ENCODE measurements at regions not wholly inside any gene's neighbourhood (a gene's known extent, or its start where the extent isn't known, plus 50 kb on each side); places are given as distances from the start of the nearest gene placed in this dataset.

DNA sequence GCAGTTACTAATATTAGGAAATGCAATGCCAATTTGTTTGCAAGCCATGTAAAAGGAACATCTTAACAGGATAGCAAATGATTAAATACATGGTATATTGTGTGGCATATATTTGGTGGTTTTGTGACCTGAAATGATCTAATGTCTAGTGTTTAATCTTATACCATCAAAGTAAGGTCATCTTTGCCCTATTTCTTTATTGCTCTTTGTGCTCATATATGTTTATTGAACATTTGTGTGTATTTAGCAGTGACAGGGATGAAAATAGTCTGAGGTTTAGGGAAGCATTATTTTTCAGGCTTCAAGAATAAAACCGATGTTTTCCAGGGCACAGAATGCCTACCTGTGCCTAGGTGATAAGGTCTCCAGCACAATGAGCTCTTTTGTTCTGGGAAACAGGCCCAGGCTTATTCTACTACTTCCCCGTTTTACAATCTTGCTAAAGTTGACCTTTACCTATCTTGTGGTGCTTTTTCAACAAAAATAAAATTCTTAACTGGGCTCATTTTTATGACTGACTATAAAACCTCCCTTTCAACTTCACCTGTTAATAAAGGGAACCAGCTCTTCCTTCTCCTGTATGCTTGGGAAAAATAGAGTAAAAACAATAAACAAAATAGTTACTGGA lies 105.6 kb upstream of the ANKH start:
- DNase-seq (no peak), ATAC-seq (no peak)
- intact Hi-C loops (cut with DNase I; ENCODE audit: low total_unique reads) = no loop called here

DNA sequence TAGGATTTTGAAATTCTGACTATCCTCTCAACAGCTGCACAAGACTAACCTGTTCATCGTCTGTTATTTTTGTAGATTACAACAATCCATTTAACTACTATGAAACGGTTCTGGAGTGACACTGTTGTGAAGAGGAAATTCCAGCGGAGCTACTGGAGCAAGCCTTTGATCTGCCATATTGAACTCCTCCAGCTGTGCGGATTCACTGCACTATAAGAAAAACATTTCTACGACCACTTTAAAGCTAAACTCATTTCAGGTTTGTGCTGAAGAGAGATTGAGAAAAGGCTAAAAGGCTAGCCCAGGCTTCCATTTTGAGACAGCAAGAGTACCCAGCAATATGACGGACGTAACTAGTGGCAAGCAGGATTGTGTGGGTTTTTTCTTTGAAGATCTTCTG lies 104.9 kb upstream of the ANKH start:
- no peaks in the 10 kb centered on the region for H3K27me3 ChIP-seq
- in situ Hi-C loops (cut with MboI; ENCODE audit: low sequenced_read_pairs in 4 of 4) = no loop called here
- TF ChIP-seq, protein P1, sequence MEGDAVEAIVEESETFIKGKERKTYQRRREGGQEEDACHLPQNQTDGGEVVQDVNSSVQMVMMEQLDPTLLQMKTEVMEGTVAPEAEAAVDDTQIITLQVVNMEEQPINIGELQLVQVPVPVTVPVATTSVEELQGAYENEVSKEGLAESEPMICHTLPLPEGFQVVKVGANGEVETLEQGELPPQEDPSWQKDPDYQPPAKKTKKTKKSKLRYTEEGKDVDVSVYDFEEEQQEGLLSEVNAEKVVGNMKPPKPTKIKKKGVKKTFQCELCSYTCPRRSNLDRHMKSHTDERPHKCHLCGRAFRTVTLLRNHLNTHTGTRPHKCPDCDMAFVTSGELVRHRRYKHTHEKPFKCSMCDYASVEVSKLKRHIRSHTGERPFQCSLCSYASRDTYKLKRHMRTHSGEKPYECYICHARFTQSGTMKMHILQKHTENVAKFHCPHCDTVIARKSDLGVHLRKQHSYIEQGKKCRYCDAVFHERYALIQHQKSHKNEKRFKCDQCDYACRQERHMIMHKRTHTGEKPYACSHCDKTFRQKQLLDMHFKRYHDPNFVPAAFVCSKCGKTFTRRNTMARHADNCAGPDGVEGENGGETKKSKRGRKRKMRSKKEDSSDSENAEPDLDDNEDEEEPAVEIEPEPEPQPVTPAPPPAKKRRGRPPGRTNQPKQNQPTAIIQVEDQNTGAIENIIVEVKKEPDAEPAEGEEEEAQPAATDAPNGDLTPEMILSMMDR (IDR thresholded peaks at IDR 0.05 in 4 of 5, conservative IDR thresholded peaks at IDR 0.05 in 1 of 5) = no peak
- ATAC-seq = no peak
- intact Hi-C loops (cut with DNase I; ENCODE audit: low total_unique reads) = no loop called here
- no peaks in the 10 kb centered on the region for H3K4me1 ChIP-seq
- H3K36me3 ChIP-seq = no peaks in the 10 kb centered on the region
- H3K27ac ChIP-seq = no peak overlapping the region
- no peak overlapping the region for H3K4me3 ChIP-seq
- no peaks in the 10 kb centered on the region for H3K9me3 ChIP-seq
- no peak for DNase-seq

More for the DNA sequence above, 105.6 kb upstream of the ANKH start:
- Histone ChIP-seq H3K9me3 (no peaks in the 10 kb centered on the region), H3K36me3 (no peaks in the 10 kb centered on the region), H3K27me3 (no peaks in the 10 kb centered on the region), H3K4me3 (no peak overlapping the region), H3K27ac (no peak overlapping the region), H3K4me1 (no peaks in the 10 kb centered on the region)
- in situ Hi-C loops (cut with MboI; ENCODE audit: low sequenced_read_pairs in 4 of 4) = no loop called here
- TF ChIP-seq, protein P1 (IDR thresholded peaks at IDR 0.05 in 4 of 5, conservative IDR thresholded peaks at IDR 0.05 in 1 of 5) = no peak

DNA sequence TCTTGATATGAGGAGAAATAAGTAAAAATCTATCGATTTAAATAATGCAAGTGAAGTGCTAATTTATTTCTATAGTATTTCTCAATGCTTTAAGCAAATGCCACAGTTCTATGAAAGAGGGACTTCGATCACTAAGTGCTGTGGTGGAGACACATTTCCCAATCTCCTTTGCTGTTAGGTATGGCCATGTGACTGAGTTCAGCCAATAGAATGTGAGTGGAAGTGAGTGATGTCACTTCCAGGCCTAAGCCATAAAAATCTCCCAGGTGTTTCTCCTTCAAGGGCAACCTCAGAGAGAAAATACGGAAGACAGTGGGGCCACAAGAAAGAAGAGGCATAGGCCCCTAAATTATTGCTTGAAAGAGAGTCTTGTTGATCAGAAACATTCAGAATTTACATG lies 100.3 kb upstream of the ANKH start:
- Histone ChIP-seq H3K4me3 (no peak overlapping the region), H3K27me3 (no peaks in the 10 kb centered on the region), H3K36me3 (no peaks in the 10 kb centered on the region), H3K9me3 (no peaks in the 10 kb centered on the region), H3K27ac (no peak overlapping the region), H3K4me1 (no peaks in the 10 kb centered on the region)
- TF ChIP-seq, protein P1 (IDR thresholded peaks at IDR 0.05 in 4 of 5, conservative IDR thresholded peaks at IDR 0.05 in 1 of 5) = no peak
- TF ChIP-seq POLR2A (IDR thresholded peaks at IDR 0.05) = no peak
- ATAC-seq = no peak
- in situ Hi-C loops (cut with MboI; ENCODE audit: low sequenced_read_pairs in 4 of 4) = no loop called here
- intact Hi-C loops (cut with DNase I; ENCODE audit: low total_unique reads) = no loop called here
- DNase-seq = no peak

DNA sequence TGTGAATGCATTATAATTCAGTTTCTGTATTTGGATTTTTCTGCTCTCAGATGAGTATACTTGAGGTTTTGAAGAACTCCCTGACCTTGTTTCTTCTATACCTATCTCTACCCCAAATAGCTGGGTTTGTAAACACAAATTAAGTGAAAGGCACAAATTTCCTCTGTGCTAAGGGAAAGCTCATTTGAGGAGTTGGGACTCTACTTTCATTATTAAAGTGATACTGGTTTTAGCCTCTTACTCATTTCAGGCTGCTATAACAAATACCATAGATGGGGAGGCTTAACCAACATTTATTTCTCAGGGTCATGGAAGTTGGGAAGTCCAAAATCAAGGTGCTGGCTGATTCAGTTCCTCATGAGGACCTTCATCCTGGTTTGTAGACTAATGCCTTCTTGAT lies 97.2 kb upstream of the ANKH start:
- Histone ChIP-seq H3K27me3 (no peaks in the 10 kb centered on the region), H3K4me3 (no peak overlapping the region), H3K27ac (no peak overlapping the region), H3K4me1 (no peaks in the 10 kb centered on the region), H3K36me3 (no peaks in the 10 kb centered on the region), H3K9me3 (no peaks in the 10 kb centered on the region)
- TF ChIP-seq POLR2A (IDR thresholded peaks at IDR 0.05) = no peak
- TF ChIP-seq, protein P1 (IDR thresholded peaks at IDR 0.05 in 4 of 5, conservative IDR thresholded peaks at IDR 0.05 in 1 of 5) = no peak
- intact Hi-C loops (cut with DNase I; ENCODE audit: low total_unique reads) = no loop called here
- in situ Hi-C loops (cut with MboI; ENCODE audit: low sequenced_read_pairs in 4 of 4) = no loop called here
- DNase-seq = no peak
- no peak for ATAC-seq

DNA sequence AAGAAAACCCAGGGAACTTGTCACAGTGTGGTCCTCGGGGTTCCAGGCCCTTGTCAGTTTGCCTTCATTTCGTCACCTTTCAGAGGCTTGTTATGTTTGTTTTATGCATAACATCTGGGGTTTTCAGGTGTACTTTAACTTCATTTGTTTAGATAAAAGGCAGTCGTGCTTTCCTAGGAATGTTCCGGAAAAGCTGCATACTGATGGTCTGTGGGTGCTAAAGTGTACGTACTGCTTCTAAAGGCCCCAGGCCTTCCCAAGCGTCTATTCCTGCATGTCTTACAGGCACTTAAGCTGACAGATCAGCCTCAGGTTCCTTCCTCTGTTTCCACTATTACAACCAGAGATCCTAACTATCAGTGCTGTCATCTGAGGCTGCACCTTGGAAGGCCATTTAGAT lies 95.6 kb upstream of the ANKH start:
- Histone ChIP-seq H3K36me3 (no peaks in the 10 kb centered on the region), H3K9me3 (no peaks in the 10 kb centered on the region), H3K27me3 (no peaks in the 10 kb centered on the region), H3K4me1 (no peaks in the 10 kb centered on the region), H3K4me3 (no peak overlapping the region), H3K27ac (no peak overlapping the region)
- in situ Hi-C loops (cut with MboI; ENCODE audit: low sequenced_read_pairs in 4 of 4) = no loop called here
- no peak for TF ChIP-seq POLR2A (IDR thresholded peaks at IDR 0.05)
- TF ChIP-seq, protein P1 (IDR thresholded peaks at IDR 0.05 in 4 of 5, conservative IDR thresholded peaks at IDR 0.05 in 1 of 5) = no peak
- ATAC-seq (no peak), DNase-seq (no peak)
- intact Hi-C loops (cut with DNase I; ENCODE audit: low total_unique reads) = no loop called here
